ENCODE measurements at regions not wholly inside any gene's neighbourhood (a gene's known extent, or its start where the extent isn't known, plus 50 kb on each side); places are given as distances from the start of the nearest gene placed in this dataset.

DNA sequence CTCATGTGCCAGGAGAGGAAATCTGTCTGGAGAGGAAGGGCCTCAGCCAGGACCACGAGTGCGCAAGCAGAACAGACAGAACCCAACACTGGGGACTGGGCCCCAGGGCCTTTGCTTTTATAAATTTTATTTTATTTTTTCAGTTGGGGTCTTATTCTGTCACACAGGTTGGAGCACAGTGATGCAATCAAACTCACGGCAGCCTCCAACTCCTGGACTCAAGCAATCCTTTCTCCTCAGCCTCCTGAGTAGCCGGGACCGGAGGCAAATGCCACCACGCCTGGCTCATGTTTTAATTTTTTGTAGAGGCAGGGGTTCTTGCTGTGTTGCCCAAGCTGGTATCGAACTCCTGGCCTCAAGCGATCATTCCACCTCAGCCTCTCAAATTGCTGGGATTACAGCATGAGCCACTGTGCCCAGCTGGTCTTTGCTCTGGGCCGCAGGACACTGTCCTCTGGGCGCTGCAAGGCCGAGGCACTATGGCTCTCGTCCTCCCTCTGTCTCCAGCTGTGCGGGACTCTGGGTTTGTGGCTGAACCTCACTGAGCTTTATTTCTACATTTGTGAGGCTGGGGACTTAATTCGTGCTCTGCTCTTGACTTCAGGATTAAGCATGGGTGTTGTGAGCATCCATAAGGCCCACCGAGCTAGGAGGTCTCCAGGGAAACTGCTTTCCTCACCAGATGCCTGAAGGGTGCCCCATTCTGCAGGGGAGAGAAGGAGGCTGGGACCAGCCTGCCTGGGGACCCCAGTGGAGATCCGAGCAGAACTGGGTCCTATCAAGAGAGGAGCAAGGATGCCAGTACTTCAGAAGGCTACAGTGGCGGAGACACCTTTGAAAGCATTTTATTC, 144.2 kb upstream of the VSTM2B start:
- Histone ChIP-seq H3K4me3 (no peak overlapping the region), H3K27me3 (no peaks in the 10 kb centered on the region), H3K4me1 (no peaks in the 10 kb centered on the region), H3K9me3 (no peaks in the 10 kb centered on the region), H3K27ac (no peak overlapping the region), H3K36me3 (no peaks in the 10 kb centered on the region)
- intact Hi-C loops (cut with DNase I): no loop called here
- no peak for TF ChIP-seq POLR2AphosphoS5 (IDR thresholded peaks at IDR 0.05; ENCODE audit: insufficient read depth in 1 of 2, low read depth in 1 of 2)
- TF ChIP-seq, protein P1, sequence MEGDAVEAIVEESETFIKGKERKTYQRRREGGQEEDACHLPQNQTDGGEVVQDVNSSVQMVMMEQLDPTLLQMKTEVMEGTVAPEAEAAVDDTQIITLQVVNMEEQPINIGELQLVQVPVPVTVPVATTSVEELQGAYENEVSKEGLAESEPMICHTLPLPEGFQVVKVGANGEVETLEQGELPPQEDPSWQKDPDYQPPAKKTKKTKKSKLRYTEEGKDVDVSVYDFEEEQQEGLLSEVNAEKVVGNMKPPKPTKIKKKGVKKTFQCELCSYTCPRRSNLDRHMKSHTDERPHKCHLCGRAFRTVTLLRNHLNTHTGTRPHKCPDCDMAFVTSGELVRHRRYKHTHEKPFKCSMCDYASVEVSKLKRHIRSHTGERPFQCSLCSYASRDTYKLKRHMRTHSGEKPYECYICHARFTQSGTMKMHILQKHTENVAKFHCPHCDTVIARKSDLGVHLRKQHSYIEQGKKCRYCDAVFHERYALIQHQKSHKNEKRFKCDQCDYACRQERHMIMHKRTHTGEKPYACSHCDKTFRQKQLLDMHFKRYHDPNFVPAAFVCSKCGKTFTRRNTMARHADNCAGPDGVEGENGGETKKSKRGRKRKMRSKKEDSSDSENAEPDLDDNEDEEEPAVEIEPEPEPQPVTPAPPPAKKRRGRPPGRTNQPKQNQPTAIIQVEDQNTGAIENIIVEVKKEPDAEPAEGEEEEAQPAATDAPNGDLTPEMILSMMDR (IDR thresholded peaks at IDR 0.05): no peak
- DNase-seq (ENCODE audit: extremely low spot score in 2 of 2): peak; percentile 49 to 87

DNA sequence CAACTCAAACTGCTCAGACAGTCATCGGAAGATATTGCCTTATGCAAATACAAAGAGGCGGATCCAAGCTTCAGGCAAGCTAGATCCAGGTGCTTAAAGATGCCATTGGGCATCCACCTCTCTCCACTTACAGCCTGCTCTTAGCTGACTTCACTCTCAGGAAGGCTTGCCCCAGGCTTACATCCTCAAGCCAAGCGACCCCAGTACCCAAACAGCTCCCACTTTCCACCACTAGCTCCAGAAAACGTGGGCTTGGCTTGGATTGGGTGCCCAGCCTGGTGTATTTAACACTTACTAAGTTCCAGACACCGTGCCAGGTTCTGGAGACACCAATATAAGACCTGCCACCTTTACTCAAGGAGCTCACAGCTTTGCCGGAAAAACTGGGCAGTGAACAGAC, 142.1 kb upstream of the VSTM2B start:
- no peaks in the 10 kb centered on the region for H3K4me1 ChIP-seq
- intact Hi-C loops (cut with DNase I): no loop called here
- no peaks in the 10 kb centered on the region for H3K9me3 ChIP-seq
- H3K4me3 ChIP-seq: no peak overlapping the region
- DNase-seq (ENCODE audit: extremely low spot score in 2 of 2): peak in 1 of 2 donors; percentile 37
- H3K27ac ChIP-seq: no peak overlapping the region
- H3K36me3 ChIP-seq: no peaks in the 10 kb centered on the region
- no peaks in the 10 kb centered on the region for H3K27me3 ChIP-seq
- TF ChIP-seq, protein P1 (IDR thresholded peaks at IDR 0.05): no peak
- TF ChIP-seq POLR2A (IDR thresholded peaks at IDR 0.05) (no peak), POLR2AphosphoS5 (IDR thresholded peaks at IDR 0.05; ENCODE audit: insufficient read depth in 1 of 2, low read depth in 1 of 2) (no peak)

DNA sequence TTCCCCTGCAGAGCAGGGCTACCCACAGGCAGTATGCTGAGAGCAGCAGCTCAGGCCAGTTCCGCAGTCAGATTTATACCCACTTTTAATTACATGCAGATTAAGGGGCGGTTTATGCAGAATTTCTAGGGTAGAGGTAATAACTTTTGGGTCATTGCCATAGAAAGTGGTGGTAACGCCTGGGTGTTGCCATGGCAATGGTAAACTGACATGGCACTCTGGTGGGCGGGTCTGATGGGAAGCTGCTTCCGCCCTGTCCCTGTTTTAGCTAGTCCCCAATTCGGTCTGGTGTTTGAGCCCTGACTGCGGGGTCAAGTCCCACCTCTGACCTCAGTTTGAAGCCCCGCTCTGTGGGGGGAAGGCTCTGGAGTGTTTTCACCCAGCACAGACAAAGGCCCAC, 141.1 kb upstream of the VSTM2B start:
- no peaks in the 10 kb centered on the region for H3K4me1 ChIP-seq
- H3K27ac ChIP-seq: no peak overlapping the region
- no peaks in the 10 kb centered on the region for H3K27me3 ChIP-seq
- no peaks in the 10 kb centered on the region for H3K36me3 ChIP-seq
- TF ChIP-seq, protein P1 (IDR thresholded peaks at IDR 0.05): no peak
- TF ChIP-seq POLR2AphosphoS5 (IDR thresholded peaks at IDR 0.05; ENCODE audit: insufficient read depth in 1 of 2, low read depth in 1 of 2) (no peak), POLR2A (IDR thresholded peaks at IDR 0.05) (no peak)
- intact Hi-C loops (cut with DNase I): no loop called here
- no peak overlapping the region for H3K4me3 ChIP-seq
- no peaks in the 10 kb centered on the region for H3K9me3 ChIP-seq
- DNase-seq (ENCODE audit: extremely low spot score in 2 of 2): no peak

DNA sequence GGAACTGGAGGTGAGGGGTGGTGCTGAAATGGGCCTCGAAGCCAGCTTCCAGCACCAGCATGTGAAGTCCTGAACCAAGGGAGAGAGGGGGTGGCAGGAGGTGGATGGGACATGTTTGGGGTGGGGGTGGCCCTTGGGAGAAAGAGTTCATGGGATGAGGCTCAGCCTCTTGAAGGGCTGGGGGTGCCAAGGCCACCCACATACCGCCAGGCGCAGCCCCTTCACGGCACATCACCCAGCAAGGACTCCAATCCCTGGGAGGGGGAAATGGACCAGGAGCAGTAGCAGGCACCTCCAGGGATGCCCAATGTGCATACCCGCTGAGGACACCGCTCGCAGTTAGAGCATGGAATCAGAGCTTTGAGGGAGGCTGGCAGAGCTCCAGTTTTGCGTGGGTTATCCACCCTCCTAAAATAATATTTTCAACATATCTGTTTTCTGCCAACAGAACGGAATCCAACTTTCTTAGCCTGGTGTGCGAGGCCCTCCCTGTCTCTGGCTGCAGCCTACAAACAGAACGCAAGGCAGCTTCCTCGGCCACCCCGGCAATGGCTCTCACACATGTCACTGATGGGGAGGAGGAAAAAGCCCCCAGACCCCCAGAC, 140.5 kb upstream of the VSTM2B start:
- TF ChIP-seq POLR2A (IDR thresholded peaks at IDR 0.05) (no peak), POLR2AphosphoS5 (IDR thresholded peaks at IDR 0.05; ENCODE audit: insufficient read depth in 1 of 2, low read depth in 1 of 2) (no peak)
- TF ChIP-seq, protein P1 (IDR thresholded peaks at IDR 0.05): no peak
- Histone ChIP-seq H3K4me1 (no peaks in the 10 kb centered on the region), H3K4me3 (no peak overlapping the region), H3K27ac (no peak overlapping the region), H3K36me3 (no peaks in the 10 kb centered on the region), H3K9me3 (no peaks in the 10 kb centered on the region), H3K27me3 (no peaks in the 10 kb centered on the region)
- intact Hi-C loops (cut with DNase I): no loop called here
- no peak for DNase-seq (ENCODE audit: extremely low spot score in 2 of 2)

DNA sequence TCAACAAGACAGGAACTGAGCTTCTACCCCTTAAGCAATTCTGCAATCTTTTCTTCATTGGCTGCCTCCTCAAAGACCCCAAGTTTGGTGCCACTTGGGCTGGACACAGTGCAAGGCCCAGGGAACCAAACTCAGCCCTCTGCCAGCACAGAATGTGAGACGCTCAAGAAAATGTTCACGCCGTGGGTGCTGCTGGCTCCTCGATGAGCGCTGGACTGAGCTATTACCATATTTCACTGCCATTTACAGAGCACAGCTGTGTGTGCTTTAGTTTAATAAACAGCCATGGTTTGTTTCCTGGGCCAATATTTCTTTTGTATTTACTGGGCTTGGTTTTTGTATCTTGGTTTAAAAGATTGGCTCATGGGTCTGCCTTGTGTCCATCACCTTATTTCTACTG, 138.8 kb upstream of the VSTM2B start:
- Histone ChIP-seq H3K9me3 (peaks cover 5% of the 10 kb centered on the region), H3K4me3 (no peak overlapping the region), H3K4me1 (no peaks in the 10 kb centered on the region), H3K27me3 (no peaks in the 10 kb centered on the region), H3K36me3 (no peaks in the 10 kb centered on the region), H3K27ac (no peak overlapping the region)
- no peak for TF ChIP-seq POLR2AphosphoS5 (IDR thresholded peaks at IDR 0.05; ENCODE audit: insufficient read depth in 1 of 2, low read depth in 1 of 2)
- TF ChIP-seq, protein P1 (IDR thresholded peaks at IDR 0.05): no peak
- no peak for TF ChIP-seq POLR2A (IDR thresholded peaks at IDR 0.05)
- DNase-seq (ENCODE audit: extremely low spot score in 2 of 2): no peak
- intact Hi-C loops (cut with DNase I): no loop called here
